ENCODE measurements at regions not wholly inside any gene's neighbourhood (a gene's known extent, or its start where the extent isn't known, plus 50 kb on each side); places are given as distances from the start of the nearest gene placed in this dataset.

- TF ChIP-seq POLR2AphosphoS5 (IDR thresholded peaks at IDR 0.05; ENCODE audit: borderline replicate concordance, low read depth, low read length) (no peak), EZH2 (IDR thresholded peaks at IDR 0.05) (no peak)
These were observed 308.9 kb downstream of the ETAA1 start for GRCh38 chr2:67706082-67706481.

Measured in SK-N-MC (cell line).